ENCODE measurements at regions not wholly inside any gene's neighbourhood (a gene's known extent, or its start where the extent isn't known, plus 50 kb on each side); places are given as distances from the start of the nearest gene placed in this dataset.

GRCh38 chr13:68439817-68440216 lies 1209.7 kb upstream of the PCDH9 start:
- TF ChIP-seq NCOA2 (IDR thresholded peaks at IDR 0.05; ENCODE audit: partially characterized antibody in 2 of 2) (no peak), CTCF (IDR thresholded peaks at IDR 0.05 in 2 of 3, conservative IDR thresholded peaks at IDR 0.05 in 1 of 3; ENCODE audit: insufficient read depth in 2 of 3, low read depth in 1 of 3, low read length in 3 of 3) (no peak), COPS2 (conservative IDR thresholded peaks at IDR 0.05) (no peak), CREB3 (tag; conservative IDR thresholded peaks at IDR 0.05; ENCODE audit: low read depth) (no peak), IRF9 (tag; IDR thresholded peaks at IDR 0.05) (no peak), POLR2A (conservative IDR thresholded peaks at IDR 0.05) (no peak)

All from K562 (cell line).